DMS79 treated with DMSO at 0.1 percent for 48 hours (cell line): ENCODE measurements at regions not wholly inside any gene's neighbourhood (a gene's known extent, or its start where the extent isn't known, plus 50 kb on each side); places are given as distances from the start of the nearest gene placed in this dataset.
"Not testable (repeated sequence)": the region's sequence is repeated elsewhere in the genome, so short reads cannot be mapped to it uniquely, and the experiment has no call there.

Experiments
- DNase-seq: peaks from one replicate; lab custom pipeline; 2025; lab: John Stamatoyannopoulos, UW

GRCh38 chr1:228869312-228869824 lies 134.1 kb downstream of the RHOU start:
- DNase-seq, result no peak

DNA sequence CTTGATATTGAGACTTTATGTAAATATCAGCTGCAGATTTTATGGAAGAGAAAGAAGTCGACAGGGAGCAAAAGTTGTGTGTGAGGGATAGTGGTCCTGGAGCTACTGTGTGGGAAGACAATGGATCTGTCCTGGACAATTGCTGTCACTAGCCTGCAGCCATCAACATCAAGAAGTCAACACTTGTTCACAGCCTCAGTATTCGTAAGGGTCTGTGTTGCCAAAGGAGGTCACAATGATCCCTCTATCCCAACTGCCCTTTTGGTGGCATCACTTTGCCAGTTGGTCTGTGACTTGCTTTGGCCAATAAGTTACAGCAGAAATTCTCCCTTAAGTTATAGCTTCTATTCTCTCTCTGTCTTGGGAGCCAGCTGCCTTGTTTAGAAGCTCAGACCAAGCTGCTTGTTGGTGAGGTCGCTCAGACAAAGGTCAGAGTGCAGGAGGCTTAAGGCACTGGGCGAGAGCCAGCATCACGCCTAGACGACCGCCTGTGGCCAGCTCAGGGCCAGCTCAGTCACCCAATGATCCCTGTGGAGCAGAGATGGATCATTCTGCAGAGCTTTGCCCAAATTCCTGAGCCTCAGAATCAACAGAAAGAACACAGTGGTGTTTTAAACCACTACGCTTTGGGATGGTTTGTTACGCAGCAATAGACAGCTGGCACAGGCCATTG lies 134.9 kb downstream of the RHOU start:
- no peak for DNase-seq

DNA sequence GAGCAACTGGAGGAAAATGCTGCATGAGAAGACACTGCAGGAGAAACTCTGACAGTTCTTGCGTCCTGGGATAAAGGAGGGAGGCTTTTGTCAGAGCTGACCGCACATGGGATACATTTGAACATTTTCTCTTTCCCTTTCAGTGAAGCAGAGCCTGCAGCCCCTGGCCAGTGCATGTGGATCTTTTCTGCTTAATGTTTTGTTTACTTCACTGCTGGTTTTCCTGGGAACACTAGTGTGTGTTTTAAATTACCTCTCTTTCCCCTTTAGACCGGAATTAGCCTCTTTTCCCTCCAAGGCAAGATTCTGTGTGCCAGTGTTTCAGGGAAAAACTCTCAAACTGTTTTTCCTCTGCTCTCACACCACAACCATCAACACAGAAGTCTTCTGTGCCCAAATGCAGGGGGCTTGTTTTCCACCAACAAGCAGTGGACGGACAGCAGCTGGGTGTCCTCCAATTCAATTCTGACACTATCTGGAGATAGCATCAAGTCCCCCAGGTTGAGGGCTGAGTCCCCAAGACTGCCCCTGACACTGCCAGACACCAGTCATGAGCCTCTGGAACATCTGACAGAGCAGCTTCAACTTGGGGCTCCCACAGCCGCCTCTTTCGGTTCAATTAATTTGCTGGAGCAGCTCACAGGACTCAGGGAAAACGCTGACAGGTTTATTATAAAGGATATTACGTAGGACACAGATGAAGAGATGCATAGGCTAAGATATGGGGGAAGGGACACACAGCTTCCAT lies 136.2 kb downstream of the RHOU start:
- DNase-seq, result no peak

DNA sequence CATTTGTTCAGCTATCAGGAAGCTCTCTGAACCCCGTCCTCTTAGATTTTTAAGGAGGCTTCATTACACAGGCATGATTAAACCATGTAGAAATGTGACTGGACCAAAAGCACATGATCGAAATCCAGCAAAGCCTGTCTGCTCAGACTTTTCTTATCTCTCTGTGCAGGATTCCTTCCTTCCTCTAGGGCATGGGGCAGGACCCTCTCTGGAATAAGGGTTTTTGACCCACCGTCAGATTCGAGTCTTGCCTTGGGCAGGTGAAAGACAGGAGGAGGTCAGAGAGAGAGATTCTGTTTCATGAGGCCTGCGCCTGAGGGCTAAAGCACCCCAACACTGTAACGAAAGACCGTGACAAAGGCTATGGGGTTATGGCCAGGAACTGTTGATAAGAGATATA lies 136.8 kb downstream of the RHOU start:
- no peak for DNase-seq

DNA sequence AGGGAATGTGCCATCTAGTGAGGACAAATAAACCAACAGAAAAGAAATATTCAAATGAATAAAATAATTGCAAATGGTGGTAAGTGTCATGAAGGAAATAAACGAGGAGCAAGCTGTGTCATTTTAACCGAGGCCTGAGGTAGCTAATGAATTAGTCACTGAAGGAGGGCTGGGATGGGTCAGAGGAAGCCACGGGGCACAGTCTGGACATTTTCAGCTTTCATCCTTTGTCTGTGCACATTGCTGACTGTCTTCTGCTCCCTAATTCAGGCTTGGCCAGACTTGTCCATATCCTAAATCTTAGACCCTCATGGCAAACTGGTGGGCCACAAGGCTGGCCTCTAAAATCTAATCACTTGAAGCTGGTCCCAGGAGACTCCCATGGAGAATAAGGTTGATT lies 138.4 kb downstream of the RHOU start:
- no peak for DNase-seq

DNA sequence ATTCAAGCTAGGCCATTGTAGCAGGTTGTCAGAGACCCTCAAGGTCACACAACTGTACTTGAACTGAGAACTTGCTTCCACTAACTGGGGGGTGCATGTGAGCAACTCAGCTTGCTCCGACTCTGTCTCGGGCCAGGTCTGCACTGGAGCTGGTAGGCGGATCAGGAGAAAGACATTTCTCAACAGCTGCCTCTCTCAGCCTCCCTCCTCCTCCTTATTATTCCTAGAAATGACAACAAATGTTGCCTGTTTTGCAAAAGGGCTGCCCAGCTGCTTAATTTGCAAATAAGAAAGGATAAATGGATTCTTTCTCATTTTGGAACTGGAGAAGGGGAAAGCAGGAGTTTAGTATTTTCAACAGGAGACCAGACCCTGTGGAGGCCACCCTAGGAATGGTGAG lies 140.5 kb downstream of the RHOU start:
- DNase-seq, result no peak

DNA sequence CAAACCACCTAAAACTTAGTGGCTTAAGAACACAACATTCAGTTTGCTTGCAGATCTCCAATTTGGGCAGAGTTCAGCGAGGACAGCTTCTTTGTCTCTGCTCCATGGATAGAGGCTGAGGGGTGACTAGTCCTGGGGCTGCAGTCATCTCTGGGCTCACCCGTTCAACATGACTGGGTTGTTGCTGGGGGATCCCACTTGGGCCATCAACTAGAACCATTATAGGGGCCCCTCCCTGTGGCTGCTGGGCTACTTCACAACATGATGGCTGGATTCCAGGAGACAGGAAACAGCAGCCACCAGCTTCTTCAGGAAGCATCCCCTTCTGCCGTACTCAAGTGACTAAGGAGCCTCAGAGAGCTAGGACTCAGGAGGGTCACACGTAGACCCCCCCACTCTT lies 140.9 kb downstream of the RHOU start:
- DNase-seq, result no peak

- no peak for DNase-seq
Observed at GRCh38 chr1:228879164-228879563, 143.9 kb downstream of the RHOU start.

DNA sequence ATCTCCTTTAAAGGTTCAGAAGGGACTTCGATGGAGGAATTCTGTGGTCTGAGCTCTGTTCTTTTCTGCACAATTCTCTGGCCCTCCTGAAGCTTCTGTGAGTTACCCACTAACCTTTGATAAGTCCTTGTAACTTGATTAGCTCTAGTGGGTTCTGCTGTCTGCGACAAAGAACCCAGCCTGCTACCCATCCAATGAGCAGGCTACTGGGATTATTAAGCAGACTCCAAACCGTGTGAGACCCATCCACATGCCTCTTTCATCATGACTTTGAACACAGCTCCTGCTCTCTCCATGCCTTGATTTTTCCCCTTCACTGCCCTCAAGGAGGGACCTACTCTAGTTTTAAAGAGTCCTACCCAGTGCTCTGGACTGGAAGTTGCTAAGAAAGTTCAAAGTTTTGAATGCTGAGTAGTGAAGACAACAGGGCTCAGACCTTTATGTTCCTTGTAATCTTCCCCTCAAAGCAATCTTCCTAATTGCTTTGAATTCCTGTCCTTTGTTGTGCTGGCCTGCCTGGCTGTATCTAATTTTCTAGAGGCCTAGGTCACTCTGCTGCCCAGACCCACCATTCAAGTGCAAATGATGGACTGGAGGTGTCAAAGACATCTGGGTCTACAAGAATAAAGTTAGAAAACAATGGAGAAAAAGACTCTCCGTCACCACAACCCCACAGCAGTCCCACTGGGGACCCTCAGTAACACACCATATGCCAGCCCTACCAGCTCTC lies 146.9 kb downstream of the RHOU start:
- no peak for DNase-seq

DNA sequence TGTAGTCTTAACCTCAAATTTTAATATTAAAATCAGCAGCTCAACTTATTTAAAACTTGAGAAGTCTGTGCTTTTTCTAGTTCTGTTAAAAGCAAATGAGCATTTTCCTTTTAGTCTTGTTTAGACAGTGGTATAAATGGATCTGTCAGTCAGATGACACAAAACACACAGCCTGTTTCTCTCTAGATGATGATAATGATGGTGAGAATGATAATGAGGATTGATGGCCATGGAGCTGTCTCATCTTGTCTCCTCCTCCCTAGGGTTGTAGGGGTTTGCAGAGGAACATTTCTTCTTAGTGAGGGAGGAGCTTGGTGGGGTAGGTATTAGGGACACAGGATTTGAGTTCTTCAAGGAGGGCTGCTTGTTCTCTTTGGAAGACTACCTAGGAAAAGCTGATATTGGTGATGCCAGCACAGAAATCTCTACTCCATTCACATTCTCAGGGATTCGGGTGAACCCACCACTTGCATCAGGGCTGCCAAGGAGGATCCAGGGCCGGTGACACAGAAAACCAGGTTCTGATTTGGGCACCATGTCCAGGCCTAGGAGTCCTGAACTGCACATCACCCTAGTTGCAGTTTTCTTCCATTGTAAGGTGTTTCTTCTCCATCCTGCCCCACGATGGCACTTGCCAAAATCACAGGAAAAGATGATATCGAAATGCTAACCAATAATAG lies 147.6 kb downstream of the RHOU start:
- no peak for DNase-seq

DNA sequence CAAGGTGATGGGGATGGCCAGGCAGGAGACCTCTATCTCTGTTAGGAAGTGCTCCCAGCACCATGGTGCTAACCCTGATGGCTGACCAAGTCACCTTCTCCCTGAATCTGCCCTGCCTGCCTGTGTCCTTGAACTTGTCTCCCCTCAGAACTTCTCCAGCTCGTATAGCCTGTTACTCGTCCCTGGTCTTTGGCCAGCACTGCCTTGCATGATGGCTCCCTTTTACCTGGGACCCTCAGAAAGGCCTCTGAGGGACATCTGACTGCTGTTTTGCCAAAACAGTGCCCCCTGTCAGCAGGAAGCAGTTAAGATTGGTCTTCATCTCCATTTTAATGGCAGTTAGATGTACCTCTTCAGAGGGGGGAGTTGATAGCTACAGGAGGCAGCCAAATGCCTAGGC lies 148.3 kb downstream of the RHOU start:
- no peak for DNase-seq

- DNase-seq, result no peak
Observed at GRCh38 chr1:228884196-228884595, 148.9 kb downstream of the RHOU start.

DNA sequence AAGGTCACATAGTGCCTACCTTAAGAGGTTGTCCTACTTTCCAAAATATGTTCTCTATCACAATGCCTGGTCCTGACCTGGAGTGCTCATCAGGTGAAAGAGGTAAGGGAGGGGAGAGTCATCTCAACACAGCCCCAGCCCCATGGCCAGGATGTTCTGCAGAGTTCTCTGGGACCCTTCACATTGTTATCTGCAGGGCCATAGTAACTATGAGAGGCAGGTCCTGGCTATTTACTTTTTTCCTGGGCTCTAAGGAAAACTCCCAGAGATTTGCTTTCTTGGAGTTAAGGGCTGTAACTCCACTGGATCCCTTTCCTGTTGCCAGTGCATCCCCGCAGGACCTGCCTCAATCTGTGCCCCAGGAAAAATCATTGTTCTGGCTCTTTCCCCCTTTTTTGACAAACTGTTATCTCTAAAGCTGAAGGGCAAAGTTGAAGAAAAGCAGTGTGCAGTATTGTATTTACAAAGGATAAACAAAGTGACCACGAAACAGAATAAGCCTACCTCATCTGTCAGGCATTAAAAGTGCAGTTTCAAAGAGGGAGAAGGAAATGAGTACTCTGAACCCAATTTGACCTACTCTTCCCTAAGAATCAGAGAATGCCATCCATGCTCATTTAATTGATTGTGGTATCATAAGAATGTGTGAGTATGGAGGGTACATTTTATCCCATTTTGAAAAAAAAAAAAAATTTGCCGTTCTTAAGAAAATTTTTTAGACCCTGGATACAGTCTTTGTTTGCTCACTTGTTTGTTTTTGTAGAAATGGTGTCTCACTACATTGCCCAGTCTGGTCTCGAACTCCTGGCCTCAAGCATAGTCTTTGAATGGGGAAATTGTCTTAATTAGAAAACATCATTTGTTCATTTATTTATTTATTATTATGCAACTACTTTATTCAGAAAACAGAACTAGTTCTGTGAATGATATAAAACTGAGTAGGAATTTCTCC lies 149.6 kb downstream of the RHOU start:
- DNase-seq, result no peak

- no peak for DNase-seq
Observed at GRCh38 chr1:228885845-228886244, 150.6 kb downstream of the RHOU start.

GRCh38 chr1:228887101-228887500 lies 151.8 kb downstream of the RHOU start:
- DNase-seq, result no peak

GRCh38 chr1:228887960-228888359 lies 152.7 kb downstream of the RHOU start:
- no peak for DNase-seq

DNA sequence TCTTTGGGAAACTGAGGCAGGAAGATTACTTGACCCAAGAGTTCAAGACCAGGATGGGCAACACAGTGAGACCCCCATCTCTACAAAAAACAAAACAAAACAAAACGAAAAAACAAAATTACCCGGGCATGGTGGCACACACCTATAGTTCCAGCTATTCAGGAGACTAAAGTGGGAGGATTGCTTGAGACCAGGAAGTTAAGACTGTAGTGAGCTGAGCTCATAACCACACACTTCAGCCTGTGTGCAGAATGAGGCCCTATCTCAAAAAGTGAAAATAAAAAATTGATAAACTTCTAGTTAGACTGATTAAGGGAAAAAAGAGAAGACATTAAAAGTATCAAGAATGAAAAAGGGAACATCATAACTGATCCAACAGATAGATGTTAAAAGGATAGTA lies 154.0 kb downstream of the RHOU start:
- DNase-seq, result no peak

DNA sequence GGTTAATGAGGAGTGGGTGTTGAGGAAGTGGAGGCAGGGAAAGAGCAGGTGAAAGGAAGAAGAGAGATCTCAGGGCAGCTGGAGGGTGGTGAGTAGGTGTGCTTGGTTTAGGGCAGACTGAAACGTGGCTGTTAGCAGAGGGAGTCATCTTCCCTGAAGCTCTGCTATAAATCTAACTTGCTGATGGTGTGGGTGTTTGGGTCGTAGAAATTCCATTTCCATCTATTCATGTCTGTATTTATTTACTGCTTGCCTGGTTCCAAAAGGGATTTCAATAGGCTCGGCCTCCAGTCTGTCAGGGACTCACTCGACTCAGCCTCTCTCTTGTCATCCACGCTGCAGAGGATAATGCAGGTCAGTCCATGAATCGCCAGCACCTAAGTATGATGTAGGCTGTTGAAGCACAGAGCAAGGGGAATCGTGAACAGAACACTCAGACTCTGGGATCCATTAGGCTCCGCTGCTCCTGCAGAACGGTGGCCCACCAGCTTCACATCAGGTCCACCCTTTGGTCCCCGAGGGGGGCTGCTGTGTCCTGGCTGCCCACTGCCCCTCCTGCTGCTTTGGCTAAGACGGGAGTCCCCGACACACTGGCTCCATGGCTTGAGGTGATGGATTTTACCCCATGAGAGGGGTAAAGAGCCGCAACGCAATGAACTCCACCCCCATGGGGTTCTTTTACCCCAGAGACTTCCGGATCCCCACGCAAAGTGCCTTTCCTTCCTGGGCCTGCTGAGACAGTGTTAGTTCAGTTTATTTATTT lies 156.2 kb downstream of the RHOU start:
- DNase-seq, result no peak

DNA sequence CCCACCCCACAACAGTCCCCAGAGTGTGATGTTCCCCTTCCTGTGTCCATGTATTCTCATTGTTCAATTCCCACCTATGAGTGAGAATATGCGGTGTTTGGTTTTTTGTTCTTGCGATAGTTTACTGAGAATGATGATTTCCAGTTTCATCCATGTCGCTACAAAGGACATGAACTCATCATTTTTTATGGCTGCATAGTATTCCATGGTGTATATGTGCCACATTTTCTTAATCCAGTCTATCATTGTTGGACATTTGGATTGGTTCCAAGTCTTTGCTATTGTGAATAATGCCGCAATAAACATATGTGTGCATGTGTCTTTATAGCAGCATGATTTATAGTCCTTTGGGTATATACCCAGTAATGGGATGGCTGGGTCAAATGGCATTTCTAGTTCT lies 156.9 kb downstream of the RHOU start:
- DNase-seq, result not testable (repeated sequence)

GRCh38 chr1:228894442-228894989 lies 159.2 kb downstream of the RHOU start:
- no peak for DNase-seq
